ENCODE measurements at regions not wholly inside any gene's neighbourhood (a gene's known extent, or its start where the extent isn't known, plus 50 kb on each side); places are given as distances from the start of the nearest gene placed in this dataset.

DNA sequence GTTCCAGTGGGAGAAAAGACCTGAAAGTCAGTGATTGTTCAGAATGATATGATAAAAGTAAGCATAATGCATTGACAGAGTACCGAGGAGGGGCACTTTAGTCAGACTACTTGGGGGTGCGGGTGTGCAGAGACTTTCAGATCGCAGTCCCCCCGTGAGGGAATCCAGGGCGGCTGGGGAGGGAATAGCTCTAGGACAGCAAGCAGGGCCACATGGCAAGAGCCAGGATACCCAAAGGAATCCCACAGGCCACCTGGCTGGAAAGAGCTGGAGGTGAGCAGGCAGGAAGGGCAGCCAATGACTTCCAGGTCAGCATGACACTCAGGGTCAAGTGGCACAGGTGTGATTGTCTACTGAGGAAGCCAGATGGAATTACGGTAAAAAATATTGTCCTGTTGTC lies 157.5 kb downstream of the CYP26B1 start:
- in situ Hi-C loops (cut with HindIII; ENCODE audit: low sequenced_read_pairs): no loop called here
- no peak for DNase-seq (ENCODE audit: low read depth, low spot score)
- TF ChIP-seq, protein P1, sequence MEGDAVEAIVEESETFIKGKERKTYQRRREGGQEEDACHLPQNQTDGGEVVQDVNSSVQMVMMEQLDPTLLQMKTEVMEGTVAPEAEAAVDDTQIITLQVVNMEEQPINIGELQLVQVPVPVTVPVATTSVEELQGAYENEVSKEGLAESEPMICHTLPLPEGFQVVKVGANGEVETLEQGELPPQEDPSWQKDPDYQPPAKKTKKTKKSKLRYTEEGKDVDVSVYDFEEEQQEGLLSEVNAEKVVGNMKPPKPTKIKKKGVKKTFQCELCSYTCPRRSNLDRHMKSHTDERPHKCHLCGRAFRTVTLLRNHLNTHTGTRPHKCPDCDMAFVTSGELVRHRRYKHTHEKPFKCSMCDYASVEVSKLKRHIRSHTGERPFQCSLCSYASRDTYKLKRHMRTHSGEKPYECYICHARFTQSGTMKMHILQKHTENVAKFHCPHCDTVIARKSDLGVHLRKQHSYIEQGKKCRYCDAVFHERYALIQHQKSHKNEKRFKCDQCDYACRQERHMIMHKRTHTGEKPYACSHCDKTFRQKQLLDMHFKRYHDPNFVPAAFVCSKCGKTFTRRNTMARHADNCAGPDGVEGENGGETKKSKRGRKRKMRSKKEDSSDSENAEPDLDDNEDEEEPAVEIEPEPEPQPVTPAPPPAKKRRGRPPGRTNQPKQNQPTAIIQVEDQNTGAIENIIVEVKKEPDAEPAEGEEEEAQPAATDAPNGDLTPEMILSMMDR (IDR thresholded peaks at IDR 0.05; ENCODE audit: low read depth, low read length): no peak
- no peak overlapping the region for H3K4me3 ChIP-seq (ENCODE audit: low read depth, low read length)

DNA sequence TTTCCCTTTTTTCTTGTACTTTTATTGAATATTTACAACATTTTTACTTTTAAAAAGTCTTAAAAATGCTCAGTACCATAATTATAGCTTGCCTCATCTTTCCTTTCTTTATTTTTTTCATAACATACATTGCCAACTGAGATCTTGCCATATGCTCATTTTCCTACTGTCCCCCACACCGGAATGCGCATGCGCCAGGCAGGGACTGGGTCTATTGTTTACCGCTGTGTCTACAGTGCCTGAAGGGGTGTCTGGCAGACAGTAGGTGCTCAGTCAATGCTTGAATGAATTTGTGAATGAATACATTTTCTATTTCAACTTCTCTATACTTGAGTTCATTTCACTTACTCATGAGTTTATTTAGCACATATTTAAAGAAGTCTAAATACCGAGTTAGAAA lies 158.0 kb downstream of the CYP26B1 start:
- no peak overlapping the region for H3K4me3 ChIP-seq (ENCODE audit: low read depth, low read length)
- DNase-seq (ENCODE audit: low read depth, low spot score): no peak
- in situ Hi-C loops (cut with HindIII; ENCODE audit: low sequenced_read_pairs): no loop called here
- TF ChIP-seq, protein P1 (IDR thresholded peaks at IDR 0.05; ENCODE audit: low read depth, low read length): no peak

DNA sequence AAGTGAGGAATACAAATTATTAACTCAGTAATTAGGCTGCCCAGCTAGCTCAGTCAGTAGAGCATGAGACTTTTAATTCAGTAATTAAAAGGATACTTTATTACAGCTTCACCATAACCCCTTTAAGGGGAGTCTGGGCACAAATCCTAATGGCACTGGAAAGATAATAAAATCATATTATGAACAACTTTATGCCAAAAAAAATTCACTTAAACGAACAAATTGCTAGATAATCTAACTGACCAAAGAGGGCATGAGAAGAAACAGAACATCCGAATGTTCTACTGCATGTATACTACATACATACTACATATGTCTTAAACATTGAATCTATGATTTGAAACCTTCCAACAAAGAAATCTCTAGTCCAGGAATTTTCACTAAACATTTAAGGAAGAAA lies 159.5 kb downstream of the CYP26B1 start:
- DNase-seq (ENCODE audit: low read depth, low spot score): no peak
- TF ChIP-seq, protein P1 (IDR thresholded peaks at IDR 0.05; ENCODE audit: low read depth, low read length): no peak
- H3K4me3 ChIP-seq (ENCODE audit: low read depth, low read length): no peak overlapping the region
- in situ Hi-C loops (cut with HindIII; ENCODE audit: low sequenced_read_pairs): no loop called here

DNA sequence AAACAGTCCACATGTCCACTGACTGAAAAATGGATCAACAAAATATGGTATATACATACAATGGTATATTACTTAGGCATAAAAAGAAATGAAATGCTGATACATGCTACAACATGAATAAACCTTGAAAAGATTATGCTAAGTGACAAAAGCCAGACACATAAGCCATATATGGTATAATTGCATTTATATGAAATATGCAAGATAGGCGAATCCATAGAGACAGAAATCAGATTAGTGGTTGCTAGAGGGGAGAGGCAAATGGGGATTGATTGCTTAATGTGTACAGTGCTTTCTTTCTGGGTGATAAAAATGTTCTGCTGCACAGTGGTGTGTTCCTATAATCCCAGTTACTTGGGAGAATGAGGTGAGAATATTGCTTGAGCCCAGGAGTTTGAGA lies 171.0 kb downstream of the CYP26B1 start:
- in situ Hi-C loops (cut with HindIII; ENCODE audit: low sequenced_read_pairs): no loop called here
- TF ChIP-seq, protein P1 (IDR thresholded peaks at IDR 0.05; ENCODE audit: low read depth, low read length): no peak

DNA sequence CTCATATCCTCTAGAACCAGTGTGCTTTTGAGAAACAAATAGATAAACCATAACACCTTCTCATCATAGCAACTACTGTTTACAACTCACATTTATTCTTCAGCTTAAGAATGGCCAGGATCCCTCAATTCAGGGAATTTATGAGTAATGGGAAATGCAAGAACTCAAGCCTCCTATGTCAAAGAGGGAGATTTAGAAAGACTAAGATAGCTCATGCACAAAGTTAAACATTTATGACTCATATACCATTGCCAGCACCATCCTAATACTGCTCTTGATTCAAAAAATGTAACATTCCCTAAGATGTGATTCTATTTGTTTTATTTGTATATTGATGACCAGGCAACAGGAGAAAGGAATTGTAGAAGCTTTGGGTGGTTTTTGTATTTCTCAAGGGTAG lies 172.8 kb downstream of the CYP26B1 start:
- H3K4me3 ChIP-seq (ENCODE audit: low read depth, low read length): no peak overlapping the region
- in situ Hi-C loops (cut with HindIII; ENCODE audit: low sequenced_read_pairs): no loop called here
- DNase-seq (ENCODE audit: low read depth, low spot score): no peak
- TF ChIP-seq, protein P1 (IDR thresholded peaks at IDR 0.05; ENCODE audit: low read depth, low read length): no peak

More for the DNA sequence above, 171.0 kb downstream of the CYP26B1 start:
- no peak for DNase-seq (ENCODE audit: low read depth, low spot score)
- H3K4me3 ChIP-seq (ENCODE audit: low read depth, low read length): no peak overlapping the region

DNA sequence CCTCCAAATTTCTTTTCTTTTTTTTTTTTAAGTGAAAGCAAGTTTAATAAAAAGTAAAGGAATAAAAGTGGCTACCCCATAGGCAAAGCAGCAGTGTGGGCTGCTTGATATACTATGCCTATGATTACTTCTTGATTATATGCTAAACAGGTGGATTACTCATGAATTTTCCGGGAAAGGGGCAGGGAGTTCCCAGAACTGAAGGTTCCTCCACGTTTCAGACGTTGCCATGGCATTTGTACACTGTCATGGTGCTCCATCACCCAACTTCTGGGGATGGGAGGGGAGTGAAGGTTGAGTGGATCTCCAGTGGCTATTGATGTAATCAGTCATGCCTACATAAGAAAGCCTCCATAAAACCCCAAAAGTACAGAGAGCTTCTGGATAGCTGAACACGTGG lies 176.2 kb downstream of the CYP26B1 start:
- TF ChIP-seq, protein P1 (IDR thresholded peaks at IDR 0.05; ENCODE audit: low read depth, low read length): no peak
- no peak overlapping the region for H3K4me3 ChIP-seq (ENCODE audit: low read depth, low read length)
- no peak for DNase-seq (ENCODE audit: low read depth, low spot score)
- in situ Hi-C loops (cut with HindIII; ENCODE audit: low sequenced_read_pairs): no loop called here

DNA sequence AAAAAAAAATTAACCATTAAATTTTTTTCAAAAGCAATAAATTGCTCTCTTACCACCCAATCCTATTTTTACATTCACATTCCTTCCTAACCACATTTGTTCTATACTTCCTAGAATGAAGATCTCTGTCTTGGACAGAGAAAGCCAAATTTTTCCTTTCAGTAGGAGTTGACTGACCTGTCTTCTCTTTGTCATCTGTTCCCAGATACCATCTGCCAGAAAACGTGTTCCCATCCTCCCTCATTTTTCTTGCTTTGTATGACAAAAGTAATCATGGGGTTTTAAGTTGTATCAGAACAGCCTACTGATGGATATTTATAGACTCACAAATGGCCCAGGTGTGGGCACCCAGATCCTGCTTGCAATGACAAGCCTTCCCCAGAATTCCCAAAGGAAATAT lies 182.1 kb downstream of the CYP26B1 start:
- TF ChIP-seq, protein P1 (IDR thresholded peaks at IDR 0.05; ENCODE audit: low read depth, low read length): no peak
- H3K4me3 ChIP-seq (ENCODE audit: low read depth, low read length): no peak overlapping the region
- in situ Hi-C loops (cut with HindIII; ENCODE audit: low sequenced_read_pairs): no loop called here
- no peak for DNase-seq (ENCODE audit: low read depth, low spot score)
